ENCODE measurements at regions not wholly inside any gene's neighbourhood (a gene's known extent, or its start where the extent isn't known, plus 50 kb on each side); places are given as distances from the start of the nearest gene placed in this dataset.

DNA sequence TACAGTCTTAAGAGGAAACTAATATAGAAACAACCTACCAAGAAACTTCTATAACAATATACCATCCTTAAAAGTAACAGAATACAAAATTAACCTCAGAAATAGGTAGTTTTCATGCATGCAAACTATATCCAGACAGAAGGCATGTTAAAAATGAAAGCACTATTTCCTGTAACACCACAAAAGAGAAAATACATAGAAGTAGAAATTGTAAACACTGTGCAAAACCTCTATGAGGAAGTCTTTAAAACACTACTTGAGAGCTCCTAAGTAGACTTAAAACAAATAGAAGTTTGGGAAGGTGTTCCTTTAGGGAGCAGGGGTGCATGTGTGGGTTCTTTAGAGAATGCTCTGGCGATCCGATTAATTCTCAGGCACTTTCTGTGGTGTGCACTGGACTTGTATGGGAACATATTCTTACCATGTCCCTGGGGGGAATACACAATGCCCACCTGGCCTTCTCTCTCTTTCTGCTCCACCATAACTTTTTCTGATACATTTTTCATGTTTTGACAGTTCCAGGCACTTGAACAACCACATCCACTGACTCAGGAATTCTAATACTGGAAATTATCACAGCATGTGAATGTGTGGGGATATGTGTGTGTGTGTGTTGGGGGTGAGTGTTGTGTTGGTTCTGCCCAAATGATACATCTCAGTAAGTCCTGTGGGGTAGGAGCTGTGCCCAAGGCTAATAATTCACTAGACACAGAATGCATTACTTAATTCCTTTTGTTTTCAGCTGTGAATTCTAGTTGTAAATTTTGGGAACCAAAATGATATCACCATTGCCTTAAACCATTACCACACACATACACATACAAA lies 866.3 kb upstream of the B3GALT2 start:
- H3K9ac ChIP-seq (ENCODE audit: extremely low read depth, low read length, poor library complexity, severe bottlenecking), result no peak overlapping the region
- H3K36me3 Mint-ChIP-seq (ENCODE audit: low read depth), result no peaks in the 10 kb centered on the region
- no peaks in the 10 kb centered on the region for H3K27me3 ChIP-seq (ENCODE audit: control insufficient read depth, insufficient read depth, low read length, poor library complexity, severe bottlenecking)
- no peaks in the 10 kb centered on the region for H3K36me3 ChIP-seq (ENCODE audit: control insufficient read depth, insufficient read depth, low read length)
- H3K4me3 ChIP-seq (ENCODE audit: low read length), result no peak overlapping the region
- H3K9me3 Mint-ChIP-seq, result no peaks in the 10 kb centered on the region
- H3K9me3 ChIP-seq (ENCODE audit: control insufficient read depth, low read length), result no peaks in the 10 kb centered on the region
- DNase-seq, result no peak
- no peak overlapping the region for H3K4me3 Mint-ChIP-seq
- no peak overlapping the region for H3K27ac Mint-ChIP-seq
- 87% methylated on average over 2 of the region's 2 CpGs; no CpG with 5 or more reads in 1 of the 2 experiments for WGBS, 2 experiments (ENCODE audit: insufficient coverage in 1 of 2, insufficient read length in 1 of 2)
- H3K4me1 Mint-ChIP-seq, result no peaks in the 10 kb centered on the region
- TF ChIP-seq, protein P1, sequence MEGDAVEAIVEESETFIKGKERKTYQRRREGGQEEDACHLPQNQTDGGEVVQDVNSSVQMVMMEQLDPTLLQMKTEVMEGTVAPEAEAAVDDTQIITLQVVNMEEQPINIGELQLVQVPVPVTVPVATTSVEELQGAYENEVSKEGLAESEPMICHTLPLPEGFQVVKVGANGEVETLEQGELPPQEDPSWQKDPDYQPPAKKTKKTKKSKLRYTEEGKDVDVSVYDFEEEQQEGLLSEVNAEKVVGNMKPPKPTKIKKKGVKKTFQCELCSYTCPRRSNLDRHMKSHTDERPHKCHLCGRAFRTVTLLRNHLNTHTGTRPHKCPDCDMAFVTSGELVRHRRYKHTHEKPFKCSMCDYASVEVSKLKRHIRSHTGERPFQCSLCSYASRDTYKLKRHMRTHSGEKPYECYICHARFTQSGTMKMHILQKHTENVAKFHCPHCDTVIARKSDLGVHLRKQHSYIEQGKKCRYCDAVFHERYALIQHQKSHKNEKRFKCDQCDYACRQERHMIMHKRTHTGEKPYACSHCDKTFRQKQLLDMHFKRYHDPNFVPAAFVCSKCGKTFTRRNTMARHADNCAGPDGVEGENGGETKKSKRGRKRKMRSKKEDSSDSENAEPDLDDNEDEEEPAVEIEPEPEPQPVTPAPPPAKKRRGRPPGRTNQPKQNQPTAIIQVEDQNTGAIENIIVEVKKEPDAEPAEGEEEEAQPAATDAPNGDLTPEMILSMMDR (conservative IDR thresholded peaks at IDR 0.05), result no peak
- H3K27ac ChIP-seq (ENCODE audit: low read depth, low read length), result no peak overlapping the region
- no peaks in the 10 kb centered on the region for H3K27me3 Mint-ChIP-seq (ENCODE audit: insufficient read depth)
- H3K4me1 ChIP-seq (ENCODE audit: control insufficient read depth, insufficient read depth, low read length), result no peaks in the 10 kb centered on the region

- Mint-ChIP-seq H3K27me3 (ENCODE audit: insufficient read depth) (no peaks in the 10 kb centered on the region), H3K27ac (no peak overlapping the region), H3K4me1 (no peaks in the 10 kb centered on the region), H3K9me3 (no peaks in the 10 kb centered on the region), H3K4me3 (no peak overlapping the region), H3K36me3 (ENCODE audit: low read depth) (no peaks in the 10 kb centered on the region)
- Histone ChIP-seq H3K9ac (ENCODE audit: extremely low read depth, low read length, poor library complexity, severe bottlenecking) (no peak overlapping the region), H3K27me3 (ENCODE audit: control insufficient read depth, insufficient read depth, low read length, poor library complexity, severe bottlenecking) (no peaks in the 10 kb centered on the region), H3K36me3 (ENCODE audit: control insufficient read depth, insufficient read depth, low read length) (no peaks in the 10 kb centered on the region), H3K4me1 (ENCODE audit: control insufficient read depth, insufficient read depth, low read length) (no peaks in the 10 kb centered on the region), H3K4me3 (ENCODE audit: low read length) (no peak overlapping the region), H3K27ac (ENCODE audit: low read depth, low read length) (no peak overlapping the region), H3K9me3 (ENCODE audit: control insufficient read depth, low read length) (no peaks in the 10 kb centered on the region)
- 98 to 100% methylated on average over 2 of the region's 3 CpGs for WGBS, 2 experiments (ENCODE audit: insufficient coverage in 1 of 2, insufficient read length in 1 of 2)
- TF ChIP-seq, protein P1 (conservative IDR thresholded peaks at IDR 0.05), result no peak
- no peak for DNase-seq
These were observed 861.5 kb upstream of the B3GALT2 start for GRCh38 chr1:194047921-194048320.

GRCh38 chr1:194047206-194047605 lies 860.8 kb upstream of the B3GALT2 start:
- Mint-ChIP-seq H3K36me3 (ENCODE audit: low read depth) (no peaks in the 10 kb centered on the region), H3K27me3 (ENCODE audit: insufficient read depth) (no peaks in the 10 kb centered on the region), H3K9me3 (no peaks in the 10 kb centered on the region), H3K27ac (no peak overlapping the region), H3K4me3 (no peak overlapping the region), H3K4me1 (no peaks in the 10 kb centered on the region)
- no peaks in the 10 kb centered on the region for H3K4me1 ChIP-seq (ENCODE audit: control insufficient read depth, insufficient read depth, low read length)
- 91% methylated on average over 3 of the region's 3 CpGs; no CpG with 5 or more reads in 1 of the 2 experiments for WGBS, 2 experiments (ENCODE audit: insufficient coverage in 1 of 2, insufficient read length in 1 of 2)
- no peak overlapping the region for H3K4me3 ChIP-seq (ENCODE audit: low read length)
- no peak overlapping the region for H3K27ac ChIP-seq (ENCODE audit: low read depth, low read length)
- H3K36me3 ChIP-seq (ENCODE audit: control insufficient read depth, insufficient read depth, low read length), result no peaks in the 10 kb centered on the region
- H3K9ac ChIP-seq (ENCODE audit: extremely low read depth, low read length, poor library complexity, severe bottlenecking), result no peak overlapping the region
- no peaks in the 10 kb centered on the region for H3K27me3 ChIP-seq (ENCODE audit: control insufficient read depth, insufficient read depth, low read length, poor library complexity, severe bottlenecking)
- no peaks in the 10 kb centered on the region for H3K9me3 ChIP-seq (ENCODE audit: control insufficient read depth, low read length)
- TF ChIP-seq, protein P1 (conservative IDR thresholded peaks at IDR 0.05), result no peak
- no peak for DNase-seq
